Heart right ventricle (tissue), 16 donors: ENCODE measurements at regions not wholly inside any gene's neighbourhood (a gene's known extent, or its start where the extent isn't known, plus 50 kb on each side); places are given as distances from the start of the nearest gene placed in this dataset.
A peak's percentile ranks its signal among the peaks of the same experiment; 100 is the strongest.

Source experiments
- ATAC-seq, 8 donors: fragments of 200-7000 bp; cut with Tn5 transposase; one replicate each; pipeline ENCODE4 v1.9.1; 2020; ENCODE audit warnings: mild to moderate bottlenecking in 8 of 8, moderate library complexity in 8 of 8, moderate number of reproducible peaks in 1 of 8
- DNase-seq, 2 donors: peaks; one replicate each; pipeline ENCODE4 v3.0.0-alpha.2; 2020
- H3K27ac ChIP-seq, 10 donors: fragments of 200-600 bp; sonication (generic) in 2 of 10; one replicate each; pipeline versions ENCODE4 v1.5.0 to v1.8.0; 2020 to 2022; ENCODE audit warnings: mild to moderate bottlenecking in 3 of 10
- H3K27me3 ChIP-seq, 7 donors: fragments of 200-600 bp; one replicate each; pipeline ENCODE4 v1.8.0; 2021 to 2022; ENCODE audit warnings: mild to moderate bottlenecking in 2 of 7
- H3K36me3 ChIP-seq, 9 donors: fragments of 200-600 bp; sonication (generic) in 1 of 9; one replicate each; pipeline versions ENCODE4 v1.5.0 to v1.8.0; 2020 to 2022; ENCODE audit warnings: mild to moderate bottlenecking in 2 of 9
- H3K4me1 ChIP-seq, 9 donors: fragments of 200-600 bp; sonication (generic) in 1 of 9; one replicate each; pipeline versions ENCODE4 v1.5.0 to v1.8.0; 2020 to 2022; ENCODE audit warnings: mild to moderate bottlenecking in 4 of 9
- H3K4me3 ChIP-seq, 10 donors: fragments of 200-600 bp; sonication (generic) in 2 of 10; one replicate each; pipeline versions ENCODE4 v1.5.0 to v1.8.0; 2020 to 2022; ENCODE audit warnings: mild to moderate bottlenecking in 7 of 10, moderate library complexity in 2 of 10
- H3K9me3 ChIP-seq, 11 donors: fragments of 200-600 bp in 10 of 11; sonication (generic) in 2 of 11; one replicate each; pipeline versions ENCODE4 v1.5.0 to v1.8.0; 2013 to 2022; ENCODE audit warnings: mild to moderate bottlenecking in 2 of 11, control low read depth in 1 of 11, moderate library complexity in 1 of 11
- WGBS, 2 donors: extraction: QIAGEN DNeasy Blood & Tissue Kit; methylation state at CpG; one replicate each; pipeline ENCODE4 v1.1.7; 2013; ENCODE audit warnings: inconsistent platforms in 1 of 2; 5-methylcytosine and 5-hydroxymethylcytosine counted together
- intact Hi-C, 10 donors: fragments of 100-400 bp; cut with DNase I; formaldehyde crosslinking; loops; one replicate each; pipeline versions ENCODE4 v1.11.1 to v1.14.2; 2022
- TF ChIP-seq, protein P1 (sequence below), 9 donors: fragments of 200-600 bp; sonication (generic) in 2 of 9; IDR thresholded peaks; one replicate each; pipeline versions ENCODE4 v1.5.0 to v1.8.0; 2021 to 2022; ENCODE audit warnings: antibody characterized with exemption in 9 of 9, mild to moderate bottlenecking in 5 of 9, moderate library complexity in 1 of 9
- donor health status: Arrhythmogenic right ventricular cardiomyopathy.
- donor health status: ischemic (EF 13 %, LVEDD 7.1; RV severe dilation, severe dysfunction).
- donor health status: healthy with polysubstance abuse.
- donor health status: DM: no; HTN: yes; CAD: no.
- donor health status: DM: no; HTN: no; CAD: no.
- donor health status: ischemic (EF 25% LVEDD 6.9; RV normal size, moderate dysfunction).
- donor health status: ischemic (EF 25% LVEDD 5.7; RV mildly dilated, moderate dysfunction).
- donor health status: healthy.
- donor health status: DM: yes; HTN: yes; CAD: no.
- donor health status: Ischemic cardiomyopathy.
- donor health status: ischemic (EF 35%, LVEDD 5.7; RV mildly dilated, moderate dysfunction).
- donor health status: nonischemic (EF 11% LVEDD 7.7; RV severe dilation, severe dysfunction).
- donor health status: DM: yes; HTN: yes; CAD: no.
- donor health status: PGD.
- donor health status: ischemic (EF 29% LVEDD 5.4; RV normal size, mild dysfunction).
- donor health status: nonischemic (EF 23%, LVEDD 6.1; RV moderate dilation, normal function).

DNA sequence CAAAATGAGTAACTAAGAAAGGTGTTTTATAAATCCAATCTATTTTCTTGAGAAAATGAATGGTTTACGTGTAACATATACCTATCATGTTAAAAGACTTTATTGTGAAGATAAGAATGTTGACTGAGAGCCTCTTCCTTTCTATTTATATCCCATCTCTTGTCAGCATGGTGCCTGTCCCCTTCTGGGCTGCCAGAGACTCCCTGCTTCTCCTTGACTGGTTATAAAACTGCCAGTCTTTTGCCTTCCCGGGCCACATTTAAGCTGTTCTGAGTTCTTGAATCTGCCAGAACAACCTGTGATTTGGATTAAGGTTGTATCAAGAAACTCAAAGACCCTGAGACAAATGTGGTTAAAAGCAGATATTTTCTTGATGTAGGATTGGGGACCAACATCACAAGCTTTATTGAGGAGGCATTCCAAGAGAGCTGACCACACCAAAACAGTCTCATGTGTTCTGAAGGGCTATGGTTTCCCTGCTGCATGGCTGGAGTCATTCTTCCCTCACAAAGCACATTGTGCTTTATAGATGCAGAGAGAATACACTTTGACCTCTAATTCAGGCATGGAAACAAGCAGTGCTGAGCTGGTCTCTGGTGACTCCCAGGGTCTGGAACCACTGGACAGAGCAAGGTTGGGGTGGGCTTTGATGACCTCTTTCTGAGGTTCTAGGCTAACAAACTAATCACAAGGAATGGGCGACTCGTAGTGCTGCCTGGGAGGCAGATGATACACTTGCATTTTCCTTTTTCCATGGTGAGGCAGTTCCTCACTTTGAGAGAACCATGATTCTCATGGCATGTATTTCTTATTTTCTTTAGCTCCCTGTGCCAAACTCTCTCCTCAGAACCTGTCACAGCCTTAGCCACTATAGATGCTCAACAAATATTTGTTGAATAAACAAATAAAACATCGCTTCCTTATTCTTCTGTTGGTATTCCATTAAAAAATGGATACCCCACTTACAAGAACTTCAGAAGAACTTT is 205.0 kb upstream of the PREP start:
- WGBS, 2 donors, result 88 to 95% methylated on average over 5 of the region's 5 CpGs
- TF ChIP-seq, protein P1, sequence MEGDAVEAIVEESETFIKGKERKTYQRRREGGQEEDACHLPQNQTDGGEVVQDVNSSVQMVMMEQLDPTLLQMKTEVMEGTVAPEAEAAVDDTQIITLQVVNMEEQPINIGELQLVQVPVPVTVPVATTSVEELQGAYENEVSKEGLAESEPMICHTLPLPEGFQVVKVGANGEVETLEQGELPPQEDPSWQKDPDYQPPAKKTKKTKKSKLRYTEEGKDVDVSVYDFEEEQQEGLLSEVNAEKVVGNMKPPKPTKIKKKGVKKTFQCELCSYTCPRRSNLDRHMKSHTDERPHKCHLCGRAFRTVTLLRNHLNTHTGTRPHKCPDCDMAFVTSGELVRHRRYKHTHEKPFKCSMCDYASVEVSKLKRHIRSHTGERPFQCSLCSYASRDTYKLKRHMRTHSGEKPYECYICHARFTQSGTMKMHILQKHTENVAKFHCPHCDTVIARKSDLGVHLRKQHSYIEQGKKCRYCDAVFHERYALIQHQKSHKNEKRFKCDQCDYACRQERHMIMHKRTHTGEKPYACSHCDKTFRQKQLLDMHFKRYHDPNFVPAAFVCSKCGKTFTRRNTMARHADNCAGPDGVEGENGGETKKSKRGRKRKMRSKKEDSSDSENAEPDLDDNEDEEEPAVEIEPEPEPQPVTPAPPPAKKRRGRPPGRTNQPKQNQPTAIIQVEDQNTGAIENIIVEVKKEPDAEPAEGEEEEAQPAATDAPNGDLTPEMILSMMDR (IDR thresholded peaks at IDR 0.05), result no peak

DNA sequence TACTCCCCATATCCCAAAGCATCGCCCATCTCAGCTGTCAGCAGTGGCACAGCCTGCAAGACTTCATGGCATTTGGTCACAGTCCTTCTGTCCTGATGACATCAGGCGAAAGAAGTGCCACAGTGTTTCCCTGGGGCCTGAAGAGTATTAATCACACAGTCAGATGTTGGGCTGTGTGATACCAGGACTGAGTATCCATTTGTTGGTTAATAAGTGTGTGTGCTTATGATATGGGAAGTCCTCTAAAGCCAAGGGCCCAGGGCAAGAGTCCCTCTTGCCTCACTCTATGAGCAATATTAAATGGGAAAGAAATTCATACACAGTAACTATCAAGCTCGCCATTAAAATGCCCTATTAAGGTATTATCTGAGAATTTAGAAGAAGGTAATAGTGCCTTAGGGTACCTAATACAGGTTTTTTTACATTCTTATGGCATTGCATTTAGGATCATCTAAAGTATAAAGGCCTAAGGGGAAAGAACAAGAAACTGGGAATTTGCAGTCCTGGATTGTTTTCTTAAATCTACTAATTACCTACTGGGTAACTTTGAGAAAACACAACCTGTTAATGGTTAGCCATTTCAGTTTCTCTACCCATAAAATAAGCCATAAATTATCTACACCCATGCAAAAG is 204.1 kb upstream of the PREP start:
- TF ChIP-seq, protein P1 (IDR thresholded peaks at IDR 0.05), result no peak
- intact Hi-C loops, result no loop called here
- Histone ChIP-seq H3K4me1 (peaks cover 0 to 36% (median 21%) of the 10 kb centered on the region in 9 donors), H3K36me3 (no peaks in the 10 kb centered on the region), H3K27me3 (no peaks in the 10 kb centered on the region), H3K9me3 (peaks cover 0 to 7% (median 0%) of the 10 kb centered on the region in 11 donors), H3K27ac (no peak overlapping the region), H3K4me3 (no peak overlapping the region)
- no peak for DNase-seq
- no peak for ATAC-seq
- WGBS, 2 donors, result 94 to 96% methylated on average over 3 of the region's 3 CpGs

More for the DNA sequence above, 205.0 kb upstream of the PREP start:
- Histone ChIP-seq H3K27me3 (no peaks in the 10 kb centered on the region), H3K36me3 (no peaks in the 10 kb centered on the region), H3K9me3 (peaks cover 0 to 7% (median 0%) of the 10 kb centered on the region in 11 donors), H3K27ac (no peak overlapping the region), H3K4me1 (peaks cover 0 to 30% (median 17%) of the 10 kb centered on the region in 9 donors), H3K4me3 (no peak overlapping the region)
- no peak for ATAC-seq
- DNase-seq, result no peak
- intact Hi-C loops, result no loop called here

DNA sequence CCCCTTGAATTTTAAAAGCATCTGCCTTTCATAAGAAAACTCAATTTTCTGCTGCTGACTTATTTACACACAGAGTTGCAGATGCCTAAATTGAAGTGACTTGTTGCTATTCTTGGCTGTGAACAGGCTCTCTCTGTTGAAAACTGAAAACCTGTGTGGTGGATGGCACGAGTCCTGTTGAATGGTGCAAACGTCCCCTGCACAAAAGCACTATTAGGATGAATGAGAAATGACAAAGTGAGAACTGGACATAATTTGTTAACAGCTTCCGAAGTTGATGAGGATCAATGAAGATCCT is 201.7 kb upstream of the PREP start:
- H3K4me3 ChIP-seq, result no peak overlapping the region
- TF ChIP-seq, protein P1 (IDR thresholded peaks at IDR 0.05), result no peak
- H3K9me3 ChIP-seq, result peaks cover 0 to 7% (median 0%) of the 10 kb centered on the region in 11 donors
- DNase-seq, result no peak
- intact Hi-C loops, result no loop called here
- no peaks in the 10 kb centered on the region for H3K27me3 ChIP-seq
- H3K36me3 ChIP-seq, result no peaks in the 10 kb centered on the region
- ATAC-seq, result no peak
- H3K4me1 ChIP-seq, result peaks cover 4 to 52% (median 35%) of the 10 kb centered on the region in 9 donors
- peak overlapping the region in 4 of 10 donors; percentile 33 to 50 (median 44) for H3K27ac ChIP-seq
- WGBS, 2 donors, result 48 to 65% methylated on average over 3 of the region's 3 CpGs

DNA sequence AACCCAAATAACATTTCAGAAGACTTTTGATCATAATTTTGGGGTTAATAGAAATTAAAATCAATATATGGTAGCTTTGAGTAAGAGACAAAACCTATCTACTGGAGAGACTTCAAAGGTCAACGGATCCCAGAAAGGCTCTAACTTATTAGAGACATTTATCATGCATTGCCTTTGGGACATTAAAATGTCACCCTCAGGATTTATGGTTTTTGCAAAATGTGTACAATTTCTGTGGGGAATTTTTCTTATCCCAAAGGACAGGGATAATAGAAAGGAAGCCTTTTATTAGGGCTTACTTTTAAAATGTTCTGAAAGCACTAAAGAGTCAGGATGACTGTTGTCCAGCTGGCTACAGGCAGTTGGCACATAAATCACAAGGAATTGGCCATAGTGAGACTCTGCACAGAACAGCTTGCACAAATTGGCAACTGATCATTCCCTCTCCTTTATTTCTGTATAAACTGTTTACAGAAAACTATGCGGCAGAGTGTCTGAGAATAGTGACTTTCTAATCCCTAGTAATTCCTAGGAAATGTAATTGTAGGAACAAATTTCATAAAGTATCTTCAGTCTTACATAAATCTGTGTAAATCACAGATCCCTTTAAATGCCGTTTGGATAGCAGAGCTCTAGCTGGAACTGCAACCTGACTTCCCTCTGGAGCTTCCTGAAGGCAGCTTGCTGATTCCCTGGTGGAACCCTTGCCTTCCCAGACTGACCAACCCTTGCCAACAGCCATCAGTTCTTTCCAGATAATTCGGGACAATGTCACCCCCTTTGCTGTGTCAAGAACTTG is 201.1 kb upstream of the PREP start:
- Histone ChIP-seq H3K27me3 (no peaks in the 10 kb centered on the region), H3K4me3 (no peak overlapping the region), H3K4me1 (peaks cover 4 to 49% (median 35%) of the 10 kb centered on the region in 9 donors), H3K36me3 (no peaks in the 10 kb centered on the region), H3K9me3 (peaks cover 0 to 7% (median 0%) of the 10 kb centered on the region in 11 donors), H3K27ac (peak overlapping the region in 7 of 10 donors; percentile 5 to 50 (median 33))
- DNase-seq (no peak), ATAC-seq (no peak)
- intact Hi-C loops, result no loop called here
- TF ChIP-seq, protein P1 (IDR thresholded peaks at IDR 0.05), result no peak
- 30 to 44% methylated on average over 4 of the region's 4 CpGs for WGBS, 2 donors
